MM.1S (cell line): ENCODE measurements at regions not wholly inside any gene's neighbourhood (a gene's known extent, or its start where the extent isn't known, plus 50 kb on each side); places are given as distances from the start of the nearest gene placed in this dataset.
"Not testable (repeated sequence)": the region's sequence is repeated elsewhere in the genome, so short reads cannot be mapped to it uniquely, and the experiment has no call there.

Source experiments
- DNase-seq: peaks from one replicate; pipeline ENCODE4 v3.0.0-alpha.2; 2015
- H2AFZ ChIP-seq: fragments of 300-600 bp; sonication (generic); 2 replicates; pipeline ENCODE4 v1.6.0; 2016; ENCODE audit warnings: antibody characterized with exemption, low read length
- H3F3A ChIP-seq: fragments of 300-600 bp; sonication (generic); 2 replicates; pipeline ENCODE4 v1.6.1; 2016; ENCODE audit warnings: mild to moderate bottlenecking, antibody characterized with exemption, low read length, moderate library complexity, mixed read lengths; ENCODE audit not compliant: insufficient read depth
- H3K27ac ChIP-seq: fragments of 300-600 bp; sonication (generic); 2 replicates; pipeline ENCODE4 v1.5.1; 2016; ENCODE audit warnings: mild to moderate bottlenecking, low read length
- H3K27me3 ChIP-seq: fragments of 300-600 bp; sonication (generic); replicated peaks from 2 replicates; pipeline ENCODE4 v1.6.0; 2016; ENCODE audit warnings: low read length; ENCODE audit not compliant: insufficient read depth
- H3K36me3 ChIP-seq: fragments of 300-600 bp; sonication (generic); replicated peaks from 2 replicates; pipeline ENCODE4 v1.6.1; 2016; ENCODE audit warnings: mild to moderate bottlenecking, low read length, mixed read lengths; ENCODE audit not compliant: insufficient read depth
- H3K4me1 ChIP-seq: fragments of 300-600 bp; sonication (generic); 2 replicates; pipeline ENCODE4 v1.6.1; 2016; ENCODE audit warnings: low read length, mixed read lengths
- H3K4me2 ChIP-seq: fragments of 300-600 bp; sonication (generic); 2 replicates; pipeline ENCODE4 v1.6.0; 2016; ENCODE audit warnings: low read depth, low read length
- H3K4me3 ChIP-seq: fragments of 300-600 bp; sonication (generic); 2 replicates; pipeline ENCODE4 v1.5.1; 2016; ENCODE audit warnings: low read length, mixed read lengths
- H3K79me2 ChIP-seq: fragments of 300-600 bp; sonication (generic); 2 replicates; pipeline ENCODE4 v1.6.1; 2016; ENCODE audit warnings: mixed run types, low read length, mixed read lengths
- H3K9ac ChIP-seq: fragments of 300-600 bp; sonication (generic); 2 replicates; pipeline ENCODE4 v1.6.1; 2016; ENCODE audit warnings: low read length, mixed read lengths
- H3K9me2 ChIP-seq: fragments of 300-600 bp; sonication (generic); replicated peaks from 2 replicates; pipeline ENCODE4 v1.6.1; 2016; ENCODE audit warnings: mild to moderate bottlenecking, low read length, mixed read lengths; ENCODE audit not compliant: insufficient read depth
- H3K9me3 ChIP-seq: fragments of 300-600 bp; sonication (generic); replicated peaks from 2 replicates; pipeline ENCODE4 v1.6.1; 2016; ENCODE audit warnings: mild to moderate bottlenecking, low read length, mixed read lengths; ENCODE audit not compliant: insufficient read depth
- H4K20me1 ChIP-seq: fragments of 300-600 bp; sonication (generic); 2 replicates; pipeline ENCODE4 v1.6.1; 2016; ENCODE audit warnings: mild to moderate bottlenecking, low read length, moderate library complexity, mixed read lengths; ENCODE audit not compliant: insufficient read depth
- EZH2 ChIP-seq: fragments of 300-600 bp; sonication (generic); optimal IDR thresholded peaks from 2 replicates; pipeline ENCODE3; 2017; ENCODE audit warnings: low read depth, mild to moderate bottlenecking, antibody characterized with exemption, low read length, mixed read lengths
- EZH2phosphoT487 ChIP-seq: fragments of 300-600 bp; sonication (generic); IDR thresholded peaks from 2 replicates; pipeline ENCODE4 v1.6.1; 2018; ENCODE audit warnings: antibody characterized with exemption, low read length
- TF ChIP-seq, protein P1 (sequence below): fragments of 300-600 bp; sonication (generic); IDR thresholded peaks from 2 replicates; pipeline ENCODE4 v1.5.1; 2016; ENCODE audit warnings: antibody characterized with exemption, low read length, mixed read lengths

DNA sequence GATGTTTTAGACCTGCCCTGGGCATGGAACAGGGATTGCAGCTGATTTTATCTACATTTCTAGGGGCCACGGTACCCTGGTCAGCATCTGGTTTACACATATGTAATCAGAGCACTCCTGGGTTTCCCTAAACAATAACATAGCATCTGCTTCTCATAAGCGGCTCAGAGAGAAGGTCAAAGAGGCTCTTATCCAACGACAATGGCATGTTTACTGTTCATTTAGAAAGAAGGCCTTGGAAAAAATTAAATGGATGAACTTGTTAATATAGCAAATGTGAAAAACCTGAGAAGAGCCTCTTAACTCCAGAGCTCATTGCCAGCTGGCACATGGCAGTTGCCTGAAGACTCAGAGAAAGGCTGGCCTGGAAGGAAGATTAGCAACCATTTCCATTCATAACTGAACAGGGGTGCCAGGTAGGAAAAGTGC lies 202.8 kb upstream of the THUMPD2 start:
- Histone ChIP-seq H3K4me1 (no peaks in the 10 kb centered on the region), H3K4me3 (no peak overlapping the region), H3K4me2 (no peak overlapping the region), H3K9me3 (no peaks in the 10 kb centered on the region), H3K9me2 (no peaks in the 10 kb centered on the region), H3K27me3 (no peaks in the 10 kb centered on the region), H3K27ac (no peak overlapping the region), H4K20me1 (no peaks in the 10 kb centered on the region), H2AFZ (no peak overlapping the region), H3K9ac (no peak overlapping the region), H3F3A (no peaks in the 10 kb centered on the region), H3K36me3 (no peaks in the 10 kb centered on the region), H3K79me2 (no peaks in the 10 kb centered on the region)
- DNase-seq, result no peak
- TF ChIP-seq, protein P1, sequence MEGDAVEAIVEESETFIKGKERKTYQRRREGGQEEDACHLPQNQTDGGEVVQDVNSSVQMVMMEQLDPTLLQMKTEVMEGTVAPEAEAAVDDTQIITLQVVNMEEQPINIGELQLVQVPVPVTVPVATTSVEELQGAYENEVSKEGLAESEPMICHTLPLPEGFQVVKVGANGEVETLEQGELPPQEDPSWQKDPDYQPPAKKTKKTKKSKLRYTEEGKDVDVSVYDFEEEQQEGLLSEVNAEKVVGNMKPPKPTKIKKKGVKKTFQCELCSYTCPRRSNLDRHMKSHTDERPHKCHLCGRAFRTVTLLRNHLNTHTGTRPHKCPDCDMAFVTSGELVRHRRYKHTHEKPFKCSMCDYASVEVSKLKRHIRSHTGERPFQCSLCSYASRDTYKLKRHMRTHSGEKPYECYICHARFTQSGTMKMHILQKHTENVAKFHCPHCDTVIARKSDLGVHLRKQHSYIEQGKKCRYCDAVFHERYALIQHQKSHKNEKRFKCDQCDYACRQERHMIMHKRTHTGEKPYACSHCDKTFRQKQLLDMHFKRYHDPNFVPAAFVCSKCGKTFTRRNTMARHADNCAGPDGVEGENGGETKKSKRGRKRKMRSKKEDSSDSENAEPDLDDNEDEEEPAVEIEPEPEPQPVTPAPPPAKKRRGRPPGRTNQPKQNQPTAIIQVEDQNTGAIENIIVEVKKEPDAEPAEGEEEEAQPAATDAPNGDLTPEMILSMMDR, result no peak

DNA sequence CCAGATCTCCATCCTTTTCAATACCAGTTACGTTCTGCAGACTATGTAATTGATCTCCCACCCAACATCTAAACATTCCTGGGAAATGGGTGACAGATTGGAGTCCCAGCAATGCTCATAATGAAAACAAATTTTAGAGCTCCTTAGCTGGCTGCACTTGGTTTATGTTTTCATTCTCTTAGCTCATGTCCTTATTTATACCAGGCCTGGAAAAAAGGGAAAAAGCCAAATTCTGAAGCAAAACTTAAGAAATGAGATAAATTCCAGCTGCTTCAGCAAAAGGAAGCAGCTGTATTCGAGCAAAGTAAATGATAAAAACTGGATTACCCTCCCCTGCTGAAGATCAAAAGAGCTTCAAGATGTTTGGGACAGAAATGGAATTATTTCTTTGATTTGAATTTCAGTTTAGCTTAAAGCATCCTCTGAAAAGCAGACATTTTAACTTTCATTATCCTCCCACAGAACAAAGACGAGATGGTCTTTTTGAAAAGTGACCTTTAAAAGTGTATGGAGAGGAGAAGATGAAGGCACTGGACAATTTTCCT lies 196.5 kb upstream of the THUMPD2 start:
- Histone ChIP-seq H3K4me2 (no peak overlapping the region), H3K9me3 (no peaks in the 10 kb centered on the region), H4K20me1 (no peaks in the 10 kb centered on the region), H3K4me1 (no peaks in the 10 kb centered on the region), H3K27me3 (no peaks in the 10 kb centered on the region), H3K9me2 (no peaks in the 10 kb centered on the region), H2AFZ (no peak overlapping the region), H3K79me2 (no peaks in the 10 kb centered on the region), H3F3A (no peaks in the 10 kb centered on the region), H3K36me3 (no peaks in the 10 kb centered on the region), H3K4me3 (no peak overlapping the region), H3K9ac (no peak overlapping the region), H3K27ac (no peak overlapping the region)
- TF ChIP-seq, protein P1, result no peak
- no peak for TF ChIP-seq EZH2
- DNase-seq, result no peak

DNA sequence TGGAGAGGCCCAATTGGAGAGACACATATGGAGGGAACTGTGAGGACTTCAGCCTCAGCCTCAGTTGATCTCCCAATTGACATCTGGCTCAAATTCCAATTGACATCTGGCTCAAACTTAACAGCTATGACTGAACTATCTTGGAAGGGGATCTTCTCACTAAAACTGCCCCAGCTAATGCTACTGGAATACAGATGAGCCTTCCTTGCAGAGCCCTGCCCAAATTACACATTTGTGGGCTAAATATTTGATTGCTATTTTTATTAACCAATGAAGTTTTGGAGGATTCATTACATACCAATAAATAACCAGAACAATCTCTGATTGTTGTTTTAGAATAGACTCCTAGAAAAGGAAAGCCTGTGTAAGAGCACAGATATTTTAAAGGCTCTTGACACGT lies 189.0 kb upstream of the THUMPD2 start:
- Histone ChIP-seq H3K9me2 (no peaks in the 10 kb centered on the region), H3K9me3 (no peaks in the 10 kb centered on the region), H3K27ac (no peak overlapping the region), H3K4me2 (no peak overlapping the region), H2AFZ (no peak overlapping the region), H3K27me3 (no peaks in the 10 kb centered on the region), H3K79me2 (no peaks in the 10 kb centered on the region), H3K4me3 (no peak overlapping the region), H3K4me1 (no peaks in the 10 kb centered on the region), H3K36me3 (no peaks in the 10 kb centered on the region), H4K20me1 (no peaks in the 10 kb centered on the region), H3F3A (no peaks in the 10 kb centered on the region), H3K9ac (no peak overlapping the region)
- DNase-seq, result no peak
- TF ChIP-seq, protein P1, result no peak
- no peak for TF ChIP-seq EZH2phosphoT487
- TF ChIP-seq EZH2, result no peak

DNA sequence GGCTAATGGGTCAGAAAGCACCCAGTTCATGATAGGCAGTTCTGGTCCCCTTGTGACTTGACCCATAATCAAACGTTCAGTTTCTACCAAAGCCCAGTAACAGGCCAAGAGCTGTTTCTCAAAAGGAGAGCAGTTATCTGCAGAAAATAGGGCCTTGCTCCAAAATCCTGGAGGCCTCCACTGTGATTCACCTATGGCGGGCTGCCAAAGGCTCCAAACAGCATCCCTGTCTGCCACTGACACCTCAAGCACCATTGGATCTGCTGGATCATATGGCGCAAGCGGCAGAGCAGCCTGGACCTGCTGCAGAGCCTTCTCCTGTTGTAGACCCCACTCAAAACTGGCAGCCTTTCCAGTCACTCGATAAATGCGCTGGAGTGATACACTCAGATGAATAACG lies 181.6 kb upstream of the THUMPD2 start:
- not testable (repeated sequence) for H4K20me1 ChIP-seq, H3K4me3 ChIP-seq, H3K36me3 ChIP-seq, H3K4me1 ChIP-seq, H3K9me3 ChIP-seq, H3K27me3 ChIP-seq, DNase-seq, H3K9ac ChIP-seq, H3K9me2 ChIP-seq, H3K79me2 ChIP-seq, H3F3A ChIP-seq, H2AFZ ChIP-seq, H3K27ac ChIP-seq, H3K4me2 ChIP-seq
